ENCODE measurements at regions not wholly inside any gene's neighbourhood (a gene's known extent, or its start where the extent isn't known, plus 50 kb on each side); places are given as distances from the start of the nearest gene placed in this dataset.

DNA sequence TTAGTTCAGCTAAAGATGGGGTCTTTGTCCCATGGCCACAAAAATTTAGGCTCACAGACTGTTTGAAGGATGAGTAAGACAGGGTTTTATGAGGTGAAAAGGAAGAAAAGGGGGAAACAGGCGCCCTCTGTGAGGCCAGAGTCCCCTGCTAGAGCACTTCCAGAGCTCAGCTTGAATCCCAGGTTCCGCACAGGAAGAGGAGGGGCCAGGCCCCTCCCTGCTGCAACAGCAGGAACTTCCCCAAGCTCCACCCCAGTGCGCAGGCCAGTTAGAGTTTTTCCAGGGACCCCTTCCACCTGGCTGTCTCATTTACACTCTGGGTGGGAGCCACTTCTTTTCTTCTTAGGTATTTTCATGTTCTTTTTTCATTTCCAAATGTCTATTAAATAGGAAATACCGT, 480.8 kb downstream of the PSAT1 start:
- Histone ChIP-seq H3K9ac (no peak overlapping the region), H3K9me3 (ENCODE audit: control insufficient read depth, low read length) (no peaks in the 10 kb centered on the region), H3K27ac (no peak overlapping the region), H3K4me3 (ENCODE audit: low read depth, low read length) (no peak overlapping the region), H3K36me3 (ENCODE audit: control insufficient read depth, insufficient read depth, low read length) (no peaks in the 10 kb centered on the region), H3K27me3 (ENCODE audit: control insufficient read depth, insufficient read depth, low read length) (no peaks in the 10 kb centered on the region), H2AFZ (no peak overlapping the region), H3K79me2 (no peaks in the 10 kb centered on the region), H3K4me2 (ENCODE audit: low read length) (no peak overlapping the region), H3K4me1 (no peaks in the 10 kb centered on the region)
- no peak for TF ChIP-seq CTCF (IDR thresholded peaks at IDR 0.05)

GRCh38 chr9:78778318-78778717, 481.4 kb downstream of the PSAT1 start:
- H3K27ac ChIP-seq, result no peak overlapping the region
- TF ChIP-seq CTCF (IDR thresholded peaks at IDR 0.05), result no peak
- no peak overlapping the region for H3K4me2 ChIP-seq (ENCODE audit: low read length)
- H3K9me3 ChIP-seq (ENCODE audit: control insufficient read depth, low read length), result no peaks in the 10 kb centered on the region
- H2AFZ ChIP-seq, result no peak overlapping the region
- no peaks in the 10 kb centered on the region for H3K36me3 ChIP-seq (ENCODE audit: control insufficient read depth, insufficient read depth, low read length)
- H3K27me3 ChIP-seq (ENCODE audit: control insufficient read depth, insufficient read depth, low read length), result no peaks in the 10 kb centered on the region
- H3K79me2 ChIP-seq, result no peaks in the 10 kb centered on the region
- H3K9ac ChIP-seq, result no peak overlapping the region
- no peak overlapping the region for H3K4me3 ChIP-seq (ENCODE audit: low read depth, low read length)
- no peaks in the 10 kb centered on the region for H3K4me1 ChIP-seq

GRCh38 chr9:78778861-78779374, 482.0 kb downstream of the PSAT1 start:
- no peak for TF ChIP-seq CTCF (IDR thresholded peaks at IDR 0.05)
- Histone ChIP-seq H3K9ac (no peak overlapping the region), H3K4me2 (ENCODE audit: low read length) (no peak overlapping the region), H2AFZ (no peak overlapping the region), H3K79me2 (no peaks in the 10 kb centered on the region), H3K4me1 (no peaks in the 10 kb centered on the region), H3K4me3 (ENCODE audit: low read depth, low read length) (no peak overlapping the region), H3K27me3 (ENCODE audit: control insufficient read depth, insufficient read depth, low read length) (no peaks in the 10 kb centered on the region), H3K36me3 (ENCODE audit: control insufficient read depth, insufficient read depth, low read length) (no peaks in the 10 kb centered on the region), H3K9me3 (ENCODE audit: control insufficient read depth, low read length) (no peaks in the 10 kb centered on the region), H3K27ac (no peak overlapping the region)

GRCh38 chr9:78781681-78782080, 484.8 kb downstream of the PSAT1 start:
- Histone ChIP-seq H2AFZ (no peak overlapping the region), H3K9ac (no peak overlapping the region), H3K4me1 (no peaks in the 10 kb centered on the region), H3K27ac (no peak overlapping the region), H3K4me2 (ENCODE audit: low read length) (no peak overlapping the region), H3K27me3 (ENCODE audit: control insufficient read depth, insufficient read depth, low read length) (no peaks in the 10 kb centered on the region), H3K79me2 (no peaks in the 10 kb centered on the region), H3K9me3 (ENCODE audit: control insufficient read depth, low read length) (no peaks in the 10 kb centered on the region), H3K4me3 (ENCODE audit: low read depth, low read length) (no peak overlapping the region), H3K36me3 (ENCODE audit: control insufficient read depth, insufficient read depth, low read length) (no peaks in the 10 kb centered on the region)
- no peak for TF ChIP-seq CTCF (IDR thresholded peaks at IDR 0.05)

GRCh38 chr9:78782234-78782633, 485.3 kb downstream of the PSAT1 start:
- Histone ChIP-seq H3K27ac (no peak overlapping the region), H3K4me2 (ENCODE audit: low read length) (no peak overlapping the region), H3K79me2 (no peaks in the 10 kb centered on the region), H3K4me1 (no peaks in the 10 kb centered on the region), H3K4me3 (ENCODE audit: low read depth, low read length) (no peak overlapping the region), H3K36me3 (ENCODE audit: control insufficient read depth, insufficient read depth, low read length) (no peaks in the 10 kb centered on the region), H3K9ac (no peak overlapping the region), H3K27me3 (ENCODE audit: control insufficient read depth, insufficient read depth, low read length) (no peaks in the 10 kb centered on the region), H3K9me3 (ENCODE audit: control insufficient read depth, low read length) (no peaks in the 10 kb centered on the region), H2AFZ (no peak overlapping the region)
- TF ChIP-seq CTCF (IDR thresholded peaks at IDR 0.05), result no peak
